ENCODE measurements at regions not wholly inside any gene's neighbourhood (a gene's known extent, or its start where the extent isn't known, plus 50 kb on each side); places are given as distances from the start of the nearest gene placed in this dataset.

- no peaks in the 10 kb centered on the region for H3K9me3 ChIP-seq
- DNase-seq: no peak
- H3K9ac ChIP-seq (ENCODE audit: low read depth in 2 of 2, low read length in 2 of 2): no peak overlapping the region
- H3K36me3 ChIP-seq: no peaks in the 10 kb centered on the region
- intact Hi-C loops (cut with DNase I): no loop called here
- H3K4me3 ChIP-seq: no peak overlapping the region
- no peaks in the 10 kb centered on the region for H3K4me1 ChIP-seq
- TF ChIP-seq, protein P1, sequence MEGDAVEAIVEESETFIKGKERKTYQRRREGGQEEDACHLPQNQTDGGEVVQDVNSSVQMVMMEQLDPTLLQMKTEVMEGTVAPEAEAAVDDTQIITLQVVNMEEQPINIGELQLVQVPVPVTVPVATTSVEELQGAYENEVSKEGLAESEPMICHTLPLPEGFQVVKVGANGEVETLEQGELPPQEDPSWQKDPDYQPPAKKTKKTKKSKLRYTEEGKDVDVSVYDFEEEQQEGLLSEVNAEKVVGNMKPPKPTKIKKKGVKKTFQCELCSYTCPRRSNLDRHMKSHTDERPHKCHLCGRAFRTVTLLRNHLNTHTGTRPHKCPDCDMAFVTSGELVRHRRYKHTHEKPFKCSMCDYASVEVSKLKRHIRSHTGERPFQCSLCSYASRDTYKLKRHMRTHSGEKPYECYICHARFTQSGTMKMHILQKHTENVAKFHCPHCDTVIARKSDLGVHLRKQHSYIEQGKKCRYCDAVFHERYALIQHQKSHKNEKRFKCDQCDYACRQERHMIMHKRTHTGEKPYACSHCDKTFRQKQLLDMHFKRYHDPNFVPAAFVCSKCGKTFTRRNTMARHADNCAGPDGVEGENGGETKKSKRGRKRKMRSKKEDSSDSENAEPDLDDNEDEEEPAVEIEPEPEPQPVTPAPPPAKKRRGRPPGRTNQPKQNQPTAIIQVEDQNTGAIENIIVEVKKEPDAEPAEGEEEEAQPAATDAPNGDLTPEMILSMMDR (IDR thresholded peaks at IDR 0.05): no peak
- H3K27me3 ChIP-seq: no peaks in the 10 kb centered on the region
- no peak overlapping the region for H3K27ac ChIP-seq
Observed at GRCh38 chr7:81606078-81606863, 163.6 kb downstream of the HGF start.

DNA sequence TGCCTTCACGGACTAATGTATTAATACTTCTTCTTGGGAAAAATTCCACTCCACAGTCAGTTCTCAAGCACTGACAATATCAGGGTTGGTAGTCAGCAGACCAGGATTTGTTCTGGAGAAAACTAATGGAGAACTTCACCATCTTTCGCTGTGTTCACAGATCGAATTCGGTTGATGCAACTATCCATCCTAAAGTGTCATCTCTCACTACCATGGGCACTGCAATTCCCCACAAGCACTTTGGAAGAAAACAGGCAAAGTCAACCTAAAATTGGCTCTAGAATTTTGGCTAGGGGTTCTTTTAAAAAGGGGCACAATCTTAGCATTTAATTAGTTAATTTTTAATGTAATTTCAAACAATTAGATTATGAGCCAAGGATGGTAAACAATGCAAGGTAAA, 164.4 kb downstream of the HGF start:
- intact Hi-C loops (cut with DNase I): no loop called here
- no peaks in the 10 kb centered on the region for H3K9me3 ChIP-seq
- TF ChIP-seq, protein P1 (IDR thresholded peaks at IDR 0.05): no peak
- H3K27me3 ChIP-seq: no peaks in the 10 kb centered on the region
- DNase-seq: no peak
- H3K9ac ChIP-seq (ENCODE audit: low read depth in 2 of 2, low read length in 2 of 2): no peak overlapping the region
- no peak overlapping the region for H3K27ac ChIP-seq
- H3K36me3 ChIP-seq: no peaks in the 10 kb centered on the region
- H3K4me1 ChIP-seq: no peaks in the 10 kb centered on the region
- no peak overlapping the region for H3K4me3 ChIP-seq

GRCh38 chr7:81604808-81605174, 165.1 kb downstream of the HGF start:
- TF ChIP-seq, protein P1 (IDR thresholded peaks at IDR 0.05): no peak
- H3K27me3 ChIP-seq: no peaks in the 10 kb centered on the region
- intact Hi-C loops (cut with DNase I): no loop called here
- no peaks in the 10 kb centered on the region for H3K9me3 ChIP-seq
- no peak overlapping the region for H3K4me3 ChIP-seq
- no peak overlapping the region for H3K9ac ChIP-seq (ENCODE audit: low read depth in 2 of 2, low read length in 2 of 2)
- H3K27ac ChIP-seq: no peak overlapping the region
- no peaks in the 10 kb centered on the region for H3K36me3 ChIP-seq
- no peaks in the 10 kb centered on the region for H3K4me1 ChIP-seq
- DNase-seq: no peak

GRCh38 chr7:81604075-81604807, 165.6 kb downstream of the HGF start:
- no peaks in the 10 kb centered on the region for H3K9me3 ChIP-seq
- no peak for DNase-seq
- no peaks in the 10 kb centered on the region for H3K36me3 ChIP-seq
- H3K4me3 ChIP-seq: no peak overlapping the region
- no peak overlapping the region for H3K9ac ChIP-seq (ENCODE audit: low read depth in 2 of 2, low read length in 2 of 2)
- intact Hi-C loops (cut with DNase I): no loop called here
- no peak overlapping the region for H3K27ac ChIP-seq
- no peaks in the 10 kb centered on the region for H3K27me3 ChIP-seq
- TF ChIP-seq, protein P1 (IDR thresholded peaks at IDR 0.05): no peak
- no peaks in the 10 kb centered on the region for H3K4me1 ChIP-seq

- no peak overlapping the region for H3K4me3 ChIP-seq
- no peak overlapping the region for H3K27ac ChIP-seq
- no peak for DNase-seq
- H3K4me1 ChIP-seq: no peaks in the 10 kb centered on the region
- no peaks in the 10 kb centered on the region for H3K9me3 ChIP-seq
- TF ChIP-seq, protein P1 (IDR thresholded peaks at IDR 0.05): no peak
- no peaks in the 10 kb centered on the region for H3K36me3 ChIP-seq
- H3K27me3 ChIP-seq: no peaks in the 10 kb centered on the region
- intact Hi-C loops (cut with DNase I): no loop called here
- no peak overlapping the region for H3K9ac ChIP-seq (ENCODE audit: low read depth in 2 of 2, low read length in 2 of 2)
Observed at GRCh38 chr7:81600608-81601007, 169.2 kb downstream of the HGF start.
